Kidney epithelial cell (primary cell): ENCODE measurements at regions not wholly inside any gene's neighbourhood (a gene's known extent, or its start where the extent isn't known, plus 50 kb on each side); places are given as distances from the start of the nearest gene placed in this dataset.
"Not testable (repeated sequence)": the region's sequence is repeated elsewhere in the genome, so short reads cannot be mapped to it uniquely, and the experiment has no call there.

Experiments used
- DNase-seq: peaks from one replicate; pipeline ENCODE4 v3.0.0-alpha.2; 2010; ENCODE audit warnings: low read depth
- H3K27me3 ChIP-seq: 2 replicates; pipeline ENCODE4 v1.6.0; 2011; ENCODE audit warnings: low read length; ENCODE audit not compliant: control insufficient read depth, insufficient read depth
- H3K36me3 ChIP-seq: 2 replicates; pipeline ENCODE4 v1.5.1; 2011; ENCODE audit warnings: low read length; ENCODE audit not compliant: control insufficient read depth, insufficient read depth
- H3K4me3 ChIP-seq: 2 replicates; pipeline ENCODE4 v1.5.1; 2011; ENCODE audit warnings: low read depth, mild to moderate bottlenecking, control low read depth, low read length
- TF ChIP-seq, protein P1 (sequence below): IDR thresholded peaks from 2 replicates; pipeline ENCODE4 v1.5.1; 2011; ENCODE audit warnings: mild to moderate bottlenecking, moderate library complexity, low read length, control low read depth, inconsistent platforms; ENCODE audit not compliant: insufficient read depth, poor library complexity, severe bottlenecking

DNA sequence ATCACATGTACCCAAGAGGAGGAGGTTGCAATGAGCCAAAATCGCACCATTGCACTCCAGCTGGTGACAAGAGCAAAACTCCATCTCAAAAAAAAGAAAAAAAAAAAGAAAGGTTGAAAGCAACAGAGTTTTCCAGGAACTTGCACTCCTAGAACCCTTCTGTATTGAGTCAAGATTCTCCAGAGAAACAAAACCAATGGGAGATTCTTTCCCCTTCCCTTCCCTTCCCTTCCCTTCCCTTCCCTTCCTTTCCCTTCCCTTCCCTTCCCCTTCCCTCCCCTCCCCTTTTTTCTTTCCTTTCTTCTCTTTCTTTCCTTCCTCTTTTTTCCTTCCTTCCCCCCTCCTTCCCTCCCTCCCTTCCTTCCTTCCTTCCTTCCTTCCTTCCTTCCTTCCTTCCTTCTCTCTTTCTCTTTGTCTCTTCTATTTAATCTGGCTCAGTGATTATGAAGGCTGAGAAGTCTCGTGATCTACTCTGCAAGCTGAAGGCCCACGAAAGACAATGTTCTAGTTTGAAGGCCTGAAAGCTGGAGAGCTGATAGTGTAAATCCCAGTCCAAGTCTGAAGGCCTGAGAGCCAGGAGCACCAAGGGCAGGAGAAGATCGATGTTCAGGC is 59.6 kb upstream of the CNTLN start:
- TF ChIP-seq, protein P1, sequence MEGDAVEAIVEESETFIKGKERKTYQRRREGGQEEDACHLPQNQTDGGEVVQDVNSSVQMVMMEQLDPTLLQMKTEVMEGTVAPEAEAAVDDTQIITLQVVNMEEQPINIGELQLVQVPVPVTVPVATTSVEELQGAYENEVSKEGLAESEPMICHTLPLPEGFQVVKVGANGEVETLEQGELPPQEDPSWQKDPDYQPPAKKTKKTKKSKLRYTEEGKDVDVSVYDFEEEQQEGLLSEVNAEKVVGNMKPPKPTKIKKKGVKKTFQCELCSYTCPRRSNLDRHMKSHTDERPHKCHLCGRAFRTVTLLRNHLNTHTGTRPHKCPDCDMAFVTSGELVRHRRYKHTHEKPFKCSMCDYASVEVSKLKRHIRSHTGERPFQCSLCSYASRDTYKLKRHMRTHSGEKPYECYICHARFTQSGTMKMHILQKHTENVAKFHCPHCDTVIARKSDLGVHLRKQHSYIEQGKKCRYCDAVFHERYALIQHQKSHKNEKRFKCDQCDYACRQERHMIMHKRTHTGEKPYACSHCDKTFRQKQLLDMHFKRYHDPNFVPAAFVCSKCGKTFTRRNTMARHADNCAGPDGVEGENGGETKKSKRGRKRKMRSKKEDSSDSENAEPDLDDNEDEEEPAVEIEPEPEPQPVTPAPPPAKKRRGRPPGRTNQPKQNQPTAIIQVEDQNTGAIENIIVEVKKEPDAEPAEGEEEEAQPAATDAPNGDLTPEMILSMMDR, result no peak
- Histone ChIP-seq H3K27me3 (no peaks in the 10 kb centered on the region), H3K36me3 (no peaks in the 10 kb centered on the region), H3K4me3 (no peak overlapping the region)
- DNase-seq, result no peak

DNA sequence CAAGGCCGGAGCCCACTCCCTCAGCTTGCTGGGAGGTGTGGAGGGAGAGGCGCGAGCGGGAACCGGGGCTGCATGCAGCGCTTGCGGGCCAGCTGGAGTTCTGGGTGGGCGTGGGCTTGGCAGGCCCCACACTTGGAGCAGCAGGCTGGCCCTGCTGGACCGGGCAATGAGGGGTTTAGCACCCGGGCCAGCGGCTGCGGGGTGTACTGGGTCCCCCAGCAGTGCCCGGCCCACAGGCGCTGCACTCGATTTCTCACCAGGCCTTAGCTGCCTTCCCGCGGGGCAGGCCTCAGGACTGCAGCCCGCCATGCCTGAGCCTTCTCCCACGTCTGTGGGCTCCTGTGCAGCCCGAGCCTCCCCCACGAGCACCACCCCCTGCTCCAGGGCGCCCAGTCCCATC is 62.3 kb upstream of the CNTLN start:
- not testable (repeated sequence) for DNase-seq, H3K36me3 ChIP-seq, H3K4me3 ChIP-seq, H3K27me3 ChIP-seq

DNA sequence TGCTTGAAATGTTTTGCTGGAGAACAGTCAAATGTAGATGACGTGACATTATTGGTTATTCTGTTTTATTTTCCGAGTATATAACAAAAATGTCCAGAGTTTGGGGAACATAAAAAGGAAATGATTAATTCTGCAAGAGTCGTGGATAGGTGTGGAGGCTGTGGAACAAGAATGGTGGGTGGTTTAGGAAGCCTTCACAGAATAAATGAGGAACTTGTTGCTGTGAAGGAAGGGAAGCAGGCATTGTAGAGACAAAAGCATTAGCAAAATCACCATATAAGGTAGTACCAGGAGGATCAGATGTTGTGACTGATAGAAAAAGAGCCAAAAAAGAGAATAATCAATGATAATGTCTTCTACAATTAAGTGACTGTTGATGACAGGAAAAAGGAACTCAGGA is 66.2 kb upstream of the CNTLN start:
- no peak for DNase-seq
- Histone ChIP-seq H3K27me3 (no peaks in the 10 kb centered on the region), H3K4me3 (no peak overlapping the region), H3K36me3 (no peaks in the 10 kb centered on the region)
- TF ChIP-seq, protein P1, result no peak

DNA sequence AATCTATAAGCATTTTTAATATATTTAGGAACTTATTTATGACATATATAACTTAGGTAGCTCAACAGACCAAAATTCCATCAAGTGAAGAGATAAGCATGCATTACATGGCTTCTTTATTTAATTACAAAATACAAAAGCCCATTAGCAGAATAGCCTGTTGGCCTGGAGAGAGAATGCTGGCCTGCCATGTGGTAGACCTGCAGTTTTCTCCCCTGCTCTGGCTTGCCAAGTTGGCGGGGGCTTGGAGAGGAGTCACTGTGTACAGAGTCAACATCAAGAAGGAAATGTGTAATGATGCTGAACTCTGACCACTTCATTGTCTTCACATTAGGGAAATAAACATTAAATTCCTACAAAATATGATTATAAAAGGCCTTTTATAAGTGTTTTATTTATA is 69.8 kb upstream of the CNTLN start:
- DNase-seq, result no peak
- TF ChIP-seq, protein P1, result no peak
- H3K4me3 ChIP-seq, result no peak overlapping the region
- no peaks in the 10 kb centered on the region for H3K27me3 ChIP-seq
- H3K36me3 ChIP-seq, result no peaks in the 10 kb centered on the region

DNA sequence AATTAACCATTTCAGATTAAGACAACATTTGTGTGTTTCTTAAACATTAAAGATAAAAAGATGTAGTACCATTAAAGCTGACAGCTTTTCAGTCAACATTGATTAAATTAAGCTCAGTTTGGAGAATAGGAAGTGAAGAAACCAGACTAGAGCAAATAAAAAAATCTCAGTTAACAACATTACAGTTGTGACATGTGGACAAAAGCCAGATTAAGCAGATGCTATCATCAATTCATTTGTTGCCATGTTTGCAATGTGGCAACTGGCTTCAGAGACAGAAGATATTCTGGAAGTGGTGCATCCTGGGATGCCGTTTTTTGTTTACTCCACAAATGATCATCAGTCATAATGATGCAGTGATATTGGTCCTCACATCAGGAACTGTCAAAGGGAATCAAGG is 70.3 kb upstream of the CNTLN start:
- no peaks in the 10 kb centered on the region for H3K27me3 ChIP-seq
- TF ChIP-seq, protein P1, result no peak
- H3K36me3 ChIP-seq, result no peaks in the 10 kb centered on the region
- H3K4me3 ChIP-seq, result no peak overlapping the region
- no peak for DNase-seq

DNA sequence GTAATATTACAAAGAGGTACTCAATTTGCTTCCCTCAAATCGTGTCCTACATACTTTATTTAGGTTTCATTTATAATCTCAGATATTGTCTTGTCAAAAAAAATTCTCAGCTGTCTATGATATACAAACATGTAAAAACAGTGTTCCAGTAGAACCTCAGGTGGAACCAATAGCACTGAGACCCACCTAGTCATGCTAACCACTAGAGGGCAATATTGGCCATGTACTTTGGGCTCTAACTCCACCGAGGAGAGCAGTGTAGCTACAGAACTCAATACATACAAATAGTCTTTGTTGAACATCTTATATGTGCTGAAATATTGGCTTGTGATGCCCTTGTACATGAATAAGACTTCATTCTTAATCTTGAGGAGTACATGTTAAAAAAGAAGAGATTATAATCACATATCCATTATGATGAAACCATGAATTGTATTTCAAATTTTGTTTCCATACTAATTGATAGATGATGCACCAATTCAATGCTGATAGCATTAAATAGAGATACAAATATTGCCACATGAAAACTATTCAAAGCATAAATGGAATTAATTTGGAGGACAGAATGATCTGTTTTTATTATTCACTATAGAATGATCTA is 71.2 kb upstream of the CNTLN start:
- TF ChIP-seq, protein P1, result peak; percentile 88
- peak; percentile 29 for DNase-seq
- no peaks in the 10 kb centered on the region for H3K36me3 ChIP-seq
- H3K4me3 ChIP-seq, result no peak overlapping the region
- no peaks in the 10 kb centered on the region for H3K27me3 ChIP-seq
